GM12873 (cell line): ENCODE measurements at regions not wholly inside any gene's neighbourhood (a gene's known extent, or its start where the extent isn't known, plus 50 kb on each side); places are given as distances from the start of the nearest gene placed in this dataset.
A peak's percentile ranks its signal among the peaks of the same experiment; 100 is the strongest.

ENCODE experiments used
- CTCF ChIP-seq: IDR thresholded peaks from 2 replicates; pipeline ENCODE4 v1.5.1; 2012; ENCODE audit warnings: low read depth, mild to moderate bottlenecking, moderate library complexity, low read length, control low read depth; ENCODE audit not compliant: insufficient read depth; ENCODE audit errors: missing control alignments

- TF ChIP-seq CTCF, result no peak
Measured at GRCh38 chr6:125510405-125510804, 208.6 kb upstream of the HDDC2 start.

GRCh38 chr6:125511809-125512396 is 210.1 kb upstream of the HDDC2 start:
- no peak for TF ChIP-seq CTCF

GRCh38 chr6:125512621-125513020 is 210.9 kb upstream of the HDDC2 start:
- peak; percentile 53 for TF ChIP-seq CTCF

GRCh38 chr6:125513978-125514377 is 212.2 kb upstream of the HDDC2 start:
- TF ChIP-seq CTCF, result no peak

- TF ChIP-seq CTCF, result no peak
Measured at GRCh38 chr6:125516644-125517043, 214.9 kb upstream of the HDDC2 start.

GRCh38 chr6:125519367-125519766 is 217.6 kb upstream of the HDDC2 start:
- no peak for TF ChIP-seq CTCF

GRCh38 chr6:125524356-125524755 is 222.6 kb upstream of the HDDC2 start:
- no peak for TF ChIP-seq CTCF
